GM06990 (cell line): ENCODE measurements at regions not wholly inside any gene's neighbourhood (a gene's known extent, or its start where the extent isn't known, plus 50 kb on each side); places are given as distances from the start of the nearest gene placed in this dataset.

Experiments used
- DNase-seq: peaks from one replicate; pipeline ENCODE4 v3.0.0-alpha.2; 2011; ENCODE audit not compliant: insufficient read length; ENCODE audit errors: extremely low read depth
- H3K27me3 ChIP-seq: replicated peaks from 2 replicates; pipeline ENCODE4 v1.6.0; 2011; ENCODE audit warnings: low read length; ENCODE audit not compliant: control insufficient read depth, insufficient read depth
- H3K36me3 ChIP-seq: 2 replicates; pipeline ENCODE4 v1.5.1; 2011; ENCODE audit warnings: low read length; ENCODE audit not compliant: control insufficient read depth, insufficient read depth
- H3K4me3 ChIP-seq: replicated peaks from 2 replicates; pipeline ENCODE4 v1.5.1; 2011; ENCODE audit warnings: low read depth, mild to moderate bottlenecking, control low read depth, low read length
- CTCF ChIP-seq: IDR thresholded peaks from 2 replicates; pipeline ENCODE4 v1.5.1; 2011; ENCODE audit warnings: low read length, control low read depth, mild to moderate bottlenecking, inconsistent platforms; ENCODE audit not compliant: insufficient read depth, poor library complexity, severe bottlenecking

GRCh38 chr12:42902001-42902400 is 312.5 kb upstream of the PRICKLE1 start:
- no peak for DNase-seq
- Histone ChIP-seq H3K36me3 (no peaks in the 10 kb centered on the region), H3K27me3 (no peaks in the 10 kb centered on the region), H3K4me3 (no peak overlapping the region)
- no peak for TF ChIP-seq CTCF

- no peak overlapping the region for H3K4me3 ChIP-seq
- no peaks in the 10 kb centered on the region for H3K36me3 ChIP-seq
- H3K27me3 ChIP-seq, result no peaks in the 10 kb centered on the region
- no peak for TF ChIP-seq CTCF
- no peak for DNase-seq
Observed at GRCh38 chr12:42893803-42894202, 304.3 kb upstream of the PRICKLE1 start.

GRCh38 chr12:42892702-42893551 is 303.4 kb upstream of the PRICKLE1 start:
- TF ChIP-seq CTCF, result no peak
- Histone ChIP-seq H3K4me3 (no peak overlapping the region), H3K27me3 (no peaks in the 10 kb centered on the region), H3K36me3 (no peaks in the 10 kb centered on the region)
- no peak for DNase-seq

GRCh38 chr12:42887657-42888056 is 298.1 kb upstream of the PRICKLE1 start:
- no peak for TF ChIP-seq CTCF

GRCh38 chr12:42886160-42886559 is 296.6 kb upstream of the PRICKLE1 start:
- TF ChIP-seq CTCF, result no peak
- H3K4me3 ChIP-seq, result no peak overlapping the region

More at GRCh38 chr12:42887657-42888056, 298.1 kb upstream of the PRICKLE1 start:
- H3K27me3 ChIP-seq, result no peaks in the 10 kb centered on the region
- no peak for DNase-seq
- H3K4me3 ChIP-seq, result no peak overlapping the region
- H3K36me3 ChIP-seq, result no peaks in the 10 kb centered on the region

GRCh38 chr12:42885677-42886076 is 296.1 kb upstream of the PRICKLE1 start:
- Histone ChIP-seq H3K27me3 (no peaks in the 10 kb centered on the region), H3K36me3 (no peaks in the 10 kb centered on the region), H3K4me3 (no peak overlapping the region)
- DNase-seq, result no peak
- TF ChIP-seq CTCF, result no peak

More at GRCh38 chr12:42886160-42886559, 296.6 kb upstream of the PRICKLE1 start:
- no peaks in the 10 kb centered on the region for H3K27me3 ChIP-seq
- no peaks in the 10 kb centered on the region for H3K36me3 ChIP-seq
- DNase-seq, result no peak
